Lower leg skin (tissue), 4 donors: ENCODE measurements at regions not wholly inside any gene's neighbourhood (a gene's known extent, or its start where the extent isn't known, plus 50 kb on each side); places are given as distances from the start of the nearest gene placed in this dataset.

Experiments
- DNase-seq, 2 donors: peaks; one replicate each; pipeline ENCODE4 v3.0.0-alpha.2; 2019; ENCODE audit warnings: low spot score in 2 of 2
- H3K4me3 ChIP-seq: fragments of 200-600 bp; sonication (generic); 2 replicates; pipeline ENCODE4 v1.5.1; 2017; ENCODE audit warnings: mild to moderate bottlenecking, low read depth; ENCODE audit not compliant: poor library complexity, severe bottlenecking
- CTCF ChIP-seq, 3 donors: fragments of 450-650 bp; IDR thresholded peaks; one replicate each; pipeline ENCODE4 v1.5.1; 2016; ENCODE audit warnings: antibody characterized with exemption in 3 of 3, mild to moderate bottlenecking in 3 of 3, moderate library complexity in 2 of 3
- POLR2A ChIP-seq, 2 donors: fragments of 450-650 bp; IDR thresholded peaks; one replicate each; pipeline ENCODE4 v1.6.1; 2016 to 2017; ENCODE audit warnings: antibody characterized with exemption in 2 of 2, mild to moderate bottlenecking in 1 of 2, moderate library complexity in 1 of 2
- WGBS, 2 donors: methylation state at CpG; one replicate each; pipeline ENCODE4 v1.1.5; 2018; 5-methylcytosine and 5-hydroxymethylcytosine counted together
- intact Hi-C: fragments of 100-400 bp; cut with DNase I; formaldehyde crosslinking; loops from one replicate; pipeline ENCODE4 v1.15.0; 2023; ENCODE audit warnings: low total_unique reads

GRCh38 chr7:45240926-45241325 lies 83.3 kb downstream of the RAMP3 start:
- TF ChIP-seq POLR2A (IDR thresholded peaks at IDR 0.05) = no peak
- H3K4me3 ChIP-seq = no peak overlapping the region
- 91 to 97% methylated on average over 4 of the region's 4 CpGs for WGBS, 2 donors
- peak in 1 of 2 donors; percentile 71 for DNase-seq
- intact Hi-C loops = no loop called here

GRCh38 chr7:45241339-45242109 lies 83.9 kb downstream of the RAMP3 start:
- WGBS, 2 donors = 59 to 61% methylated on average over 11 of the region's 11 CpGs

GRCh38 chr7:45242261-45242660 lies 84.7 kb downstream of the RAMP3 start:
- WGBS, 2 donors = 85 to 94% methylated on average over 4 of the region's 4 CpGs
- intact Hi-C loops = no loop called here
- DNase-seq = no peak
- H3K4me3 ChIP-seq = no peak overlapping the region
- no peak for TF ChIP-seq CTCF (IDR thresholded peaks at IDR 0.05)
- TF ChIP-seq POLR2A (IDR thresholded peaks at IDR 0.05) = no peak

More at GRCh38 chr7:45241339-45242109, 83.9 kb downstream of the RAMP3 start:
- no peak overlapping the region for H3K4me3 ChIP-seq
- intact Hi-C loops = no loop called here
- no peak for TF ChIP-seq POLR2A (IDR thresholded peaks at IDR 0.05)
- no peak for TF ChIP-seq CTCF (IDR thresholded peaks at IDR 0.05)
- peak in 1 of 2 donors; percentile 78 for DNase-seq

GRCh38 chr7:45242698-45243097 lies 85.1 kb downstream of the RAMP3 start:
- WGBS, 2 donors = 87 to 92% methylated on average over 3 of the region's 3 CpGs
- H3K4me3 ChIP-seq = no peak overlapping the region
- intact Hi-C loops = no loop called here
- DNase-seq = no peak
- no peak for TF ChIP-seq POLR2A (IDR thresholded peaks at IDR 0.05)

GRCh38 chr7:45244981-45245380 lies 87.4 kb downstream of the RAMP3 start:
- TF ChIP-seq POLR2A (IDR thresholded peaks at IDR 0.05) = no peak
- intact Hi-C loops = no loop called here
- DNase-seq = no peak
- WGBS, 2 donors = 82 to 87% methylated on average over 2 of the region's 2 CpGs
- H3K4me3 ChIP-seq = no peak overlapping the region

- intact Hi-C loops = no loop called here
- no peak overlapping the region for H3K4me3 ChIP-seq
- no peak for DNase-seq
- WGBS, 2 donors = 68 to 80% methylated on average over 3 of the region's 3 CpGs
- TF ChIP-seq POLR2A (IDR thresholded peaks at IDR 0.05) = no peak
Measured at GRCh38 chr7:45246339-45246738, 88.7 kb downstream of the RAMP3 start.

GRCh38 chr7:45252248-45252647 lies 94.7 kb downstream of the RAMP3 start:
- TF ChIP-seq POLR2A (IDR thresholded peaks at IDR 0.05) = no peak
- TF ChIP-seq CTCF (IDR thresholded peaks at IDR 0.05) = no peak
- no peak overlapping the region for H3K4me3 ChIP-seq
- no peak for DNase-seq
- 41 to 58% methylated on average over 6 of the region's 6 CpGs for WGBS, 2 donors
- intact Hi-C loops = no loop called here

GRCh38 chr7:45252857-45253256 lies 95.3 kb downstream of the RAMP3 start:
- DNase-seq = no peak
- H3K4me3 ChIP-seq = no peak overlapping the region
- TF ChIP-seq POLR2A (IDR thresholded peaks at IDR 0.05) (no peak), CTCF (IDR thresholded peaks at IDR 0.05) (no peak)
- intact Hi-C loops = no loop called here
